ENCODE measurements at regions not wholly inside any gene's neighbourhood (a gene's known extent, or its start where the extent isn't known, plus 50 kb on each side); places are given as distances from the start of the nearest gene placed in this dataset.

DNA sequence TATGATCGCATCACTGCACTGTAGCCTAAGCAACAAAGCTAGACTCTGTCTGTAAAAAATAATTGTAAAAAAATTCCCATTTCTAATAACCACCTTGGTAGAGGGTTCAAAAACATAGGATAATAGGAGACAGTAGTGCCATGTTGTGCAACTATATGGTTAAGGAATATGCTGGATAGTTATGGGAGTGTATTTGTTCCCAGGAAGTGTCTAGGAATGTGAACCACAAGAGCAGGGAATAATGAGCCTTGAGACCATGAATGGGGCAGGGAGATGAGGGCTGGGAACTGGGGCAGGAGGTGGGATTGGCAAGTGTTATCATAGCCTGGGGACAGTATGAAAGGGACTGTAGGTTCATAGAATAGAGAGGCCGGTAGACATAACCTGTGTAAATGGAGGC, 50.4 kb downstream of the RUSC2 start:
- no peak for TF ChIP-seq EZH2 (IDR thresholded peaks at IDR 0.05; ENCODE audit: borderline replicate concordance, low read depth, low read length, poor library complexity, severe bottlenecking)
- TF ChIP-seq, protein P1, sequence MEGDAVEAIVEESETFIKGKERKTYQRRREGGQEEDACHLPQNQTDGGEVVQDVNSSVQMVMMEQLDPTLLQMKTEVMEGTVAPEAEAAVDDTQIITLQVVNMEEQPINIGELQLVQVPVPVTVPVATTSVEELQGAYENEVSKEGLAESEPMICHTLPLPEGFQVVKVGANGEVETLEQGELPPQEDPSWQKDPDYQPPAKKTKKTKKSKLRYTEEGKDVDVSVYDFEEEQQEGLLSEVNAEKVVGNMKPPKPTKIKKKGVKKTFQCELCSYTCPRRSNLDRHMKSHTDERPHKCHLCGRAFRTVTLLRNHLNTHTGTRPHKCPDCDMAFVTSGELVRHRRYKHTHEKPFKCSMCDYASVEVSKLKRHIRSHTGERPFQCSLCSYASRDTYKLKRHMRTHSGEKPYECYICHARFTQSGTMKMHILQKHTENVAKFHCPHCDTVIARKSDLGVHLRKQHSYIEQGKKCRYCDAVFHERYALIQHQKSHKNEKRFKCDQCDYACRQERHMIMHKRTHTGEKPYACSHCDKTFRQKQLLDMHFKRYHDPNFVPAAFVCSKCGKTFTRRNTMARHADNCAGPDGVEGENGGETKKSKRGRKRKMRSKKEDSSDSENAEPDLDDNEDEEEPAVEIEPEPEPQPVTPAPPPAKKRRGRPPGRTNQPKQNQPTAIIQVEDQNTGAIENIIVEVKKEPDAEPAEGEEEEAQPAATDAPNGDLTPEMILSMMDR (conservative IDR thresholded peaks at IDR 0.05; ENCODE audit: low read depth, low read length), result no peak
- intact Hi-C loops (cut with micrococcal nuclease; ENCODE audit: unreplicated experiment), result no loop called here
- H3K27ac ChIP-seq (ENCODE audit: low read depth, low read length, poor library complexity, severe bottlenecking), result no peak overlapping the region
- no peaks in the 10 kb centered on the region for H3K9me3 ChIP-seq (ENCODE audit: low read depth, low read length, poor library complexity, severe bottlenecking)
- CTCF ChIA-PET, result no interaction called here
- peaks cover 9% of the 10 kb centered on the region for H3K4me1 ChIP-seq (ENCODE audit: insufficient read depth, low read length, poor library complexity, severe bottlenecking)
- POLR2A ChIA-PET (ENCODE audit: low non-redundant PET), result no interaction called here
- H3K36me3 ChIP-seq (ENCODE audit: insufficient read depth, low read length, poor library complexity, severe bottlenecking), result no peaks in the 10 kb centered on the region
- DNase-seq (ENCODE audit: low spot score), result no peak
- BruUV-seq (replicated peaks), result no TSS peak
- no peaks in the 10 kb centered on the region for H3K27me3 ChIP-seq (replicated peaks; ENCODE audit: insufficient read depth, low read depth, low read length, poor library complexity)
- H3K4me3 ChIP-seq (ENCODE audit: low read depth, low read length, poor library complexity, severe bottlenecking), result no peak overlapping the region

DNA sequence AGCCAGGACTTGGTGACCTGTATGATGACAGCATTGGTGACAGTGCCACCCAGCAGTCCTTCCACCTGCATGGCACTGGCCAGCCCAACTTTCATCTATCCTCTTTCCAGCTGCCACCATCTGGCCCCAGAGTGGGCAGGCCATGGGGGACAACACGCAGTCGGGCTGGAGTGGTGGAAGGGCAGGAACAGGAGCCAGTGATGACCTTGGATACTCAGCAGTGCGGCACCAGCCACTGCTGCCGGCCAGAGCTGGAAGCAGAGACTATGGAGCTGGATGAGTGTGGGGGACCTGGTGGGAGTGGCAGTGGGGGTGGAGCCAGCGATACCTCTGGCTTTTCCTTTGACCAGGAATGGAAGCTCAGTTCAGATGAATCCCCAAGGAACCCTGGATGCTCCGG, 56.9 kb downstream of the RUSC2 start:
- DNase-seq (ENCODE audit: low spot score), result no peak
- Histone ChIP-seq H3K9me3 (ENCODE audit: low read depth, low read length, poor library complexity, severe bottlenecking) (no peaks in the 10 kb centered on the region), H3K4me1 (ENCODE audit: insufficient read depth, low read length, poor library complexity, severe bottlenecking) (no peaks in the 10 kb centered on the region), H3K27ac (ENCODE audit: low read depth, low read length, poor library complexity, severe bottlenecking) (no peak overlapping the region), H3K4me3 (ENCODE audit: low read depth, low read length, poor library complexity, severe bottlenecking) (no peak overlapping the region), H3K27me3 (replicated peaks; ENCODE audit: insufficient read depth, low read depth, low read length, poor library complexity) (no peaks in the 10 kb centered on the region), H3K36me3 (ENCODE audit: insufficient read depth, low read length, poor library complexity, severe bottlenecking) (no peaks in the 10 kb centered on the region)
- intact Hi-C loops (cut with micrococcal nuclease; ENCODE audit: unreplicated experiment), result no loop called here
- ChIA-PET POLR2A (ENCODE audit: low non-redundant PET) (no interaction called here), CTCF (no interaction called here)
- BruUV-seq (replicated peaks), result no TSS peak
- TF ChIP-seq EZH2 (IDR thresholded peaks at IDR 0.05; ENCODE audit: borderline replicate concordance, low read depth, low read length, poor library complexity, severe bottlenecking), result no peak
- TF ChIP-seq, protein P1 (conservative IDR thresholded peaks at IDR 0.05; ENCODE audit: low read depth, low read length), result no peak

DNA sequence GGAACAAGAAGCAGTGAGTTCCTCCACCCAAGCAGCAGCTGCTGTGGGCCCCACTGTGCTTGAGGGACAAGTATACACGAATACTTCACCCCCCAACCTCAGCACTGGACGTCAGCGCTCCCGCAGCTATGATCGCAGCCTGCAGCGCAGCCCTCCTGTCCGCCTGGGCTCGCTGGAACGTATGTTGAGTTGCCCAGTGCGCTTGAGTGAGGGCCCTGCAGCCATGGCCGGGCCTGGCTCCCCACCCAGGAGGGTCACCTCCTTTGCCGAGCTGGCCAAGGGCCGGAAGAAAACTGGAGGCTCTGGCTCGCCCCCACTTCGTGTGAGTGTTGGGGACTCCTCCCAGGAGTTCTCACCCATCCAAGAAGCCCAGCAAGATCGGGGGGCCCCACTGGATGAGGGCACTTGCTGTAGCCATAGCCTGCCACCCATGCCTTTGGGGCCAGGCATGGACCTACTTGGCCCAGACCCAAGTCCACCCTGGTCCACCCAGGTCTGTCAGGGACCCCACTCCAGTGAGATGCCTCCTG, 57.1 kb upstream of the TESK1 start:
- Histone ChIP-seq H3K27ac (ENCODE audit: low read depth, low read length, poor library complexity, severe bottlenecking) (no peak overlapping the region), H3K4me1 (ENCODE audit: insufficient read depth, low read length, poor library complexity, severe bottlenecking) (no peaks in the 10 kb centered on the region), H3K27me3 (replicated peaks; ENCODE audit: insufficient read depth, low read depth, low read length, poor library complexity) (no peaks in the 10 kb centered on the region), H3K36me3 (ENCODE audit: insufficient read depth, low read length, poor library complexity, severe bottlenecking) (no peaks in the 10 kb centered on the region), H3K4me3 (ENCODE audit: low read depth, low read length, poor library complexity, severe bottlenecking) (no peak overlapping the region), H3K9me3 (ENCODE audit: low read depth, low read length, poor library complexity, severe bottlenecking) (no peaks in the 10 kb centered on the region)
- no TSS peak for BruUV-seq (replicated peaks)
- ChIA-PET POLR2A (ENCODE audit: low non-redundant PET) (no interaction called here), CTCF (interaction anchor here (0.7 kb wide), 1 partner anchor 12 kb away, joined by 3 read pairs; no protein-coding TSS in a partner anchor)
- intact Hi-C loops (cut with micrococcal nuclease; ENCODE audit: unreplicated experiment), result no loop called here
- TF ChIP-seq, protein P1 (conservative IDR thresholded peaks at IDR 0.05; ENCODE audit: low read depth, low read length), result no peak
- TF ChIP-seq EZH2 (IDR thresholded peaks at IDR 0.05; ENCODE audit: borderline replicate concordance, low read depth, low read length, poor library complexity, severe bottlenecking), result no peak
- no peak for DNase-seq (ENCODE audit: low spot score)

Data from A673 (cell line).